Epithelial cell of prostate (primary cell): ENCODE measurements at regions not wholly inside any gene's neighbourhood (a gene's known extent, or its start where the extent isn't known, plus 50 kb on each side); places are given as distances from the start of the nearest gene placed in this dataset.

ENCODE experiments used
- DNase-seq: peaks from one replicate; pipeline ENCODE4 v3.0.0-alpha.2; 2011; ENCODE audit warnings: low read depth, low spot score
- H3K27ac ChIP-seq: fragments of 450-650 bp; 2 replicates; pipeline ENCODE4 v1.5.1; 2017; ENCODE audit warnings: mild to moderate bottlenecking

DNA sequence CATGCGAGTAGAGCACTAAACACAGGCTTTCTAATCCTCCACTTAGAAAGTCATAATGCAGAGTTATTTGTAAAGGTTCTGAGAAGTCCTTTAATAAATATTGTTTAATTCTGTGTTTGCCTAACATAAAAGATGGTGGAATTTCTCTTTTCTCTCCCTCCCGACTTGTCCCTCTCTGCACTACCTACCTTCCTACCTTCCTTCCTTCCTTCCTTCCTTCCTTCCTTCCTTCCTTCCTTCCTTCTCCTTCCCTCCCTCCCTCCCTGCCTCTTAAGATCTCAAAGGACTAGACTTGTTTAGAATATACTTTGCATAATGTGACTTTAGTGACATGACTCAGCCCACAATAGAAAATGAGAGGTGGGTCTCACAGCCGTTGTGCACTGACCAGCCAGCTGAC, 156.3 kb upstream of the TAPT1 start:
- DNase-seq, result no peak

DNA sequence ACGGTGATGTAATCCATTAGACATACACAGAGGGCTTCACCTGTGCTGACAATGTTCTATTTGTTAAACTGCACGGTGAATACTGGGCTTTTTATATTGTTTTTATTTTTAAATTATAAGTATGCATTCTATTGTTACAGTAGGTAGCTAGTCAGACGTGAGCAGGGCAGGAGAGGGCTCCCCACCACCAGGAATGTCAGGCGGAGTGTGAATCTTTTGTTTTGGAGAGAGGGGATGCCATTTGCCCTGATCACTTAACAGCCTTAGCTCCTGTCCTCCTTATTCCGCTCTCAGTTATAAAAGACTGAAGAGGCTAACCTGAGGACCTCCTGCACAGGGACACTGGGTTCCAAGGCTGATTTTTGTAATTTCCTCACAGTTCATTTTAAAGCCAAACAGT, 151.6 kb upstream of the TAPT1 start:
- no peak for DNase-seq
- H3K27ac ChIP-seq, result no peak overlapping the region

More for the DNA sequence above, 156.3 kb upstream of the TAPT1 start:
- no peak overlapping the region for H3K27ac ChIP-seq

DNA sequence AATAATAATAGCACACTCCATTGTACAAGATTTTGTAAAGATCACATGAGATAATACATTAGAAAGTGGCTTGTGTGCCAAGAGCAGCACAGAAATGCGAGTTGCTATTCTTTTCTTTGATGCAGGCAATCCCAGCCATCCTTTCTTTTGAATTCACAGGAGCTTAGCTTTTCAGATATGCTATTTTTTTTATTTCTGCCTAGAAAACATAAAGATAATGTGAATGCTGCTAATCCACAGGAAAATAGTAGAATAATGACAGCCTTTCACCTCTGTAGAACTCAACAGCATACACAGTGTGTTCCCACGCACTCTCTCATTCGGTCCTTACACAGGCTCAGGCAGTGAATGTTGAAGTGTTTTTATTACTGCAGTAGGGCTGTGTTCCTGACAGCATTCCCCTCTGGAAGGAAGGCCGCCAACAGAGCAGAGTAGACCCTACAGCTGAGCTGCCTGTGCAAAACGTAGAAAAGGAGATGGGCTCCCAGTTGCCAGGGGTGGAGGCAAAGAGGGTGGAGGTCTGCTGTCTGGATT, 138.8 kb upstream of the TAPT1 start:
- H3K27ac ChIP-seq, result no peak overlapping the region
- no peak for DNase-seq

DNA sequence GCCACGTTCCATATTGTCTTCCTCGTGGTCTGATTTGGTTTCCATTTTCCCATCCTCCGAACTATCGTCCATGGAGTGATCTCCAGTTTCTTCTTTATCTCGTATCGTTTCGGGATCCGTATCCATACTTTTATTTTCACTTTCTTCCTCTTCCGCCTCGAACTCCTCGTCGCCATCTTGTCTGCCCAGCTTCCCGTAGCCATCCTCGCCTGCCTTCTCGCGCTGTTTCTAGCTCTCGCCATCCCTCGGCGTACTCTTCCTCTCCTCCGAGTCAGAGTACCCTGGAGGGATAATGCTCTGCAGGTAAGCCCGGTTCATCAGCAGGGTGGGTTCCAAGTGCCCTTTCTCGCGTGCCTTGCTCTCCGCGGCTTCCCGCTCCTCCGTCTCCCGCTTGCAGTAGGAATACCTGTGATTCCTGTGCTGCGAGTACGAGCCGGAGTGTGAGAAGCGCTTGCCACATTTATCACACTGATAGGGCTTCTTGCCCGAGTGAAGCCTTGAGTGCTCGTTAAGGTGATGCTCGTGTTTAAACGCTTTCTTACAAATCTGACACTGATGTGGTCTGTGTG, 134.5 kb upstream of the TAPT1 start:
- no peak for DNase-seq
- H3K27ac ChIP-seq, result no peak overlapping the region

DNA sequence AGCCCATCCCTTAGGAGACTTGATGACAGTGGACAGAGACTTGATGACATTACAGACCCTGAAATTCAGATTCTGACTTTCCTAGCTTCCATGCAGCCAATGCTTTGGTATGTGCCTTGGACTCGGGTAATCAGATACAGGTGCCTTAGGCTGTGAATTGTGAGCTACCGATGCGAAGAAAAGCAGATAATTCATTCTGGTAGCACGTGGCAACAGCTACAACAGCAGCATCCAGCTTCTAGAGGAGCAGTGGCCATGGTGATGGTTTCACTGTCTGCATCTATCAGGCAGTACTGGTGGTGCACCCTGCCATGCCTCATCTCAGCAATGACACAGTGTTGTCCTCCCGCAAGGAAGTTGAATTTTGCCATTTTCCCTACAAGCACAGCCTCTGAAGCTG, 126.9 kb upstream of the TAPT1 start:
- DNase-seq, result no peak

DNA sequence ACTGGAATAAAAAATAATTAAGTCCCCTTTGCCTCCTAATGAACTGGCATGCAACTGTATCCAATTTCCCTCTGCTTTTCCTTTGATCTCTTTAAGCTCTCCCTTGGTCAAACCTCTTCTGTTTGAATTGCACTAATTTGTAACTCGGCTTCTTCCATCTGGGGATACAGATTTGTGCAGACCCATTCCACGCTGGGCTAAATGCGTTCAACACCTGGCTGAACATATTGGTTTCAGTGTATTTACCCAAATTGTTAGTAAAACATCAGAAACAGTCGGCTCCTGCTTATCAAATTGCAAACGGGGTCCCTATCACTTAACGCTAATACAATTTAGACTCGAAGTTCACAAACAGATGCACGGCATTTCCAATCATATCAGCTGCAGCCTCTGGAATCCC, 124.9 kb upstream of the TAPT1 start:
- H3K27ac ChIP-seq, result no peak overlapping the region
- no peak for DNase-seq

More for the DNA sequence above, 126.9 kb upstream of the TAPT1 start:
- H3K27ac ChIP-seq, result no peak overlapping the region

DNA sequence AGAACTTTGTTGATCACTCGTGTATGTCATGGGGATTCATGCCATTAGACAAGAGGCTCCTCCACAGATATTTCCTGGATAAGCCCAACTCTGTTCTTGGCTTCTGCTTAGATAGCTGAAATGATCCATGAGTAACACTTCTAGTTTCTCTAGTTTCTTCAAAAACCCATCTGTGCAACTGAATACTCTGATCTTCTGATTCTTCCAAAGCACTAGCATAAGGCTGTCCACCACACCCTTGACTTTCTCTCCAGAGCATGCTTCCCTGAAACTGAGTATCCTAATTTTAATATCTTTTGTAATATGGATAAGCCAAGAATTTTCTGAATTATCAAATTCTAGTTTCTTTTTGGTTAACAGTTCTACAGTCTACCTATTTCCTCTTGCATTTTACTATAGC, 118.6 kb upstream of the TAPT1 start:
- no peak for DNase-seq
- no peak overlapping the region for H3K27ac ChIP-seq

DNA sequence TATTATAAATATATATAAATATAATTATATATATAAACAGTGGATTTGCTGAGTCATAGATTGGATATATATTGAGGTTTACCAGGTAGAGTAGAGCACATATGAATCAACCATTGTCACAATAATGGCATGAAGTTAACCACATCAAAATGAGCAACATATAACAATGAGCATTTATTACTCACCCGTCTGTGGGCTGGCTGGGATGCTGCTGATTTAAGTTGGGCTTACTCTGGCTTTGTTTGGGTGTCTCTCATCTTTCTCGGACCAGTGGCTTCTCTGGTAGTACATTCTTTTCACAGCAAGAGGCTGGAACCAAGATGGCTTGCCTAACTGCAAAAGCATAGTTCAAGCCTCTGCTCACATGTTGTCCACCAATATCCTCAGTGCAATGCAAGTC, 111.7 kb upstream of the TAPT1 start:
- no peak overlapping the region for H3K27ac ChIP-seq
- peak; percentile 54 for DNase-seq

DNA sequence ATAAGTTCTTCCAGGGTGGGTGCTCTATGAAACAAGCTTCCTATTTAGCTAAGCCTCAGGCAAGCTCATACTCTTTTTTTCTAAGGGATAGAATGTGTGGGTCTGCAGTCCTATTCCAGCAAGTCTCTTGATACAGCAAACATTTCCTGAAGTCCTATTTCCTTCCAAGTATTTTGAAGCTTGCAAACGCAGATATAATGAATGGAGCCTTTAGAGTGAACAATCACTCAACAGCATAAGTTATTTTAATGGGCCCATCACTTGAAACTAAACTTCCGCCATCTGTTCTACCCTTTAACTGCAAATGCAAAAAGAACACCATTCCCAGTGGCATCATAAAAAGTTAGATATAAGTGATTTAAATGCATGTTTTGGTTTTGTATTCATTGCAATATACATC, 108.3 kb upstream of the TAPT1 start:
- no peak for DNase-seq
- H3K27ac ChIP-seq, result no peak overlapping the region

DNA sequence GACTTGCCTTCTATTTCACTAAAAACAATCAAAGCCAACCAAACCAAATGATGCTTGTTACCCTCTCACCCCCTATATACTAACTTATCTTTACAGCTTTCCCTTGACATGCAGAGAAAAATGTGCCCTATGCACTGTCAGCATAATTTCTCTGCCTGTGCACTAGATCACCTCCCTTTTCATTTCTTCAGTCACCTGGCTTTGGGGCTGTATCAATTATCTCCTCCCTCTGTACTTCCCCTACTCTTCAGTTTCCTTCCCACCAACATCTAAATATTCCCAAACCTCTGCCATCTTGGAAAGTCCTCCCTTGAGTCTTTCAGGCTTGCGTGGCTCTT, 103.5 kb upstream of the TAPT1 start:
- no peak for DNase-seq
- H3K27ac ChIP-seq, result no peak overlapping the region

DNA sequence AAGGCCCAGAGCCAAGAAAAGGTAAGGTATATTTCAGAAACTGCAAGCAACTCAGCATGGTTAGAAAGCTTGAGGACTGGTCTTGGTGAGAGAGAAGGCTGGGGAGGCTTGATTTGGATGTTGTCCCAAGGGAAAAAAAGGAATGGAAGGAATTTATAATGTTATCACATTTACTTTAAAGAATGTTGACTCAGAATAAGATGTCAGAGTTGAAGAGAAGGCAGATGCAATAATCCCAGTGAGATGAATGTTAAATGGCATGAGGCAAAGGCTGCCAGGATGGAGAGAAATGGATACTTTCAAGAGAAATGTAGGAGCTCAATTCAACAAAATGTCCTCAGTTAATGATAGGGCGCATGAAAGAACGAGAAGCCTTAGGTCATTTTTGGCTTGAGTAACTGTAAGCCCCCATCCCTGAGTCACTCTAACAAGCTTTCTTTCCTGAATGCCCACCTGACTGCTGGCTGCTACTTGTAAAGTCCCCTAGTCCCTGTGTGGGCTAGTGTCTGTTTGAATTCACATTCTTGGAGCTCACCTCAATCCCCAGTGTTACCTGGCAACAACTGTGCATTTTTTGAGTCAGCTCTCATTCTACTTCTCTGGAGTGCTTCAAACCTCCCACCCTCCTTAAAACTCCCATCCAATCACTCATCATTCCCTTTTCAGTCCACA, 103.0 kb upstream of the TAPT1 start:
- no peak for DNase-seq
- H3K27ac ChIP-seq, result no peak overlapping the region

DNA sequence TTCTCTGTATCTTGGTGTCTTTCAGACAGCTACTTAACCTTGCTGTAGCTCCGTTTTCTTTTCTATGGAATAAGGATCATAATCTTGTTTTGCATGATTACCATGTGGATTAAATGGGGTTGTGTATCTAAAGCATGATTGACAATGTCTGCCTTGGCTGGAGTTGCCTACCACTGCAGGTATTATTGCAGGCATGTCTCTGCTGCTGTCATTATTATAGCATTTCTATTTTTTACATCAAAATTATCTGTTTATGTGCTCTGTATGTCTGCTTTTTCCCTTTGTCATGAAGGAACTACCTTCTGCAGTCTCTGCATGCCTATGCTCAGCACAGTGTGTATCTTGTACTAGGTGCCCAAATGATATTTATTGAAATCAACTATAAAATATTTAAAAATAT, 95.9 kb upstream of the TAPT1 start:
- H3K27ac ChIP-seq, result no peak overlapping the region
- no peak for DNase-seq

DNA sequence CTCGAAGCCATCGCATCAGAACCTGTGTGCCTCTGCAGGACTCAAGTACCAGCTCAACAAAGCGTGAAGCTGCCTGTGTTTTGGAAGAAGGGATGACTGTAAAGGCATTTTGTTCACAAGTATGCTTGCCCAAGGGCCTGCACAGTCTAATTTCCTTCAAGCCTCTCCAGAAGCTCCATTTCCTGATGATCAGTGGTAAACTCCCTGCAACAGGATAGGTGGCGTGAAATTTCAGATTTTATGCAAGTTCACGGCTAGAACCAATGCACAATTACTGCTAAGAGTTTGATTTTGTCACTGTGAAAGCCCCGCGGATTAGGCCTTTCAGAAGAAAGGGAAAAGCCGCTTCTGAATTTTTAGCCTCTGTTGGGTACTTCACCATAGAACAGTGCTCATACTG, 89.2 kb upstream of the TAPT1 start:
- no peak overlapping the region for H3K27ac ChIP-seq
- DNase-seq, result no peak

DNA sequence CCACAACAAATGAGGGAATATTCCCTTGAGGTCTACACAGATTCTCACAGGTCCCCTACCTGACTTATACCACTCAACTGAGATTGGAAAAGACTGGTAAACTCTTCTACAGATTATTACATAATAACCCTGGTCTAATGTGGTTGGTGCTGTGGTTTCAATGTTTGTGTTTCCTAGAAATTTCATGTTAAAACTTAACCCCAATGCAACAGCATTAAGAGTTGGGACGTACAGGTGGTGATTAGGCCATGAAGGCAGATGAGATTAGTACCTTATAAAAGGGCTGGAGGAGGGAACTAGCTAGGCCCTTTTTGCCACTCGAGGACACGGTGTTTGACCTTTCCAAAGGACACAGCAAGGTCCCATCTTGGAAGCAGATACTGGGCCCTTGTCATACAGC, 84.3 kb upstream of the TAPT1 start:
- H3K27ac ChIP-seq, result no peak overlapping the region
- DNase-seq, result no peak

DNA sequence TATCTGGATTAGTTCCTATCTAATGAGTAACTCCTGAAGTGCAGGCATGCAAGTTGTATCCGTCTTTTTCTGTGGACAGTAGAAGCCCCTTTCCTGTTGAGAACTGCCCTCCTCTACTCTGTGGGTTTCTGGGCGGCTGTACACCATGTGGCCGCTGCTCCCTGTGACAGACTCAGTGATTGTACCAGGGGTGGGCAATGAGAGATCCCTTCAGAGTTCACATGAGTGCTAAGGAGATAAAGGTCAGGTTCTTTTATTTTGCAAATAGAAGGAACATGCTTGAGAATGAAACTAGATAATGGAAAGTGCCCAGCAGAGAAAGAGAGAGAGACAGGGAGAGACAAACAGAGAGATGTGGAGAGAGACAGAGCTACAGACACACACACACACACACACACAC, 76.4 kb upstream of the TAPT1 start:
- H3K27ac ChIP-seq, result no peak overlapping the region
- DNase-seq, result no peak

DNA sequence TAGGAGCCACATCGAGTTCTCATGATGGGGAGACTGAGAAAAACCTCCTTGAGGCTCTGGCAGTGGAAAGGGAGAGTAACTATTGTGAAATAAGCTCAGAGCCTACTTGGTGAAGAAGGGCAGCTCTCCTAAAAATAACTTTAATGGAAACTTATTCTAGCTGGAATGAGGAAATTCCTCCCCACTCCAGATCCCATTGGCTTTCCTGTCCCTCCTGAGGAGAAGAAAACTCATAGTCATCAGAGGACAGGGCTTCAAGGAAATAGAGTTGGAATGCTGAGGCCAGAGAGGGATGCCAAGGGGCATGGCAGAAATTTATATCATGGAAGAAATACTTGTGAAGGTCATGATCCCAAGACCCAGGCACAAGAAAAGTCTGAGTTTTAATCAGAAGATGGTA, 70.7 kb upstream of the TAPT1 start:
- DNase-seq, result no peak

DNA sequence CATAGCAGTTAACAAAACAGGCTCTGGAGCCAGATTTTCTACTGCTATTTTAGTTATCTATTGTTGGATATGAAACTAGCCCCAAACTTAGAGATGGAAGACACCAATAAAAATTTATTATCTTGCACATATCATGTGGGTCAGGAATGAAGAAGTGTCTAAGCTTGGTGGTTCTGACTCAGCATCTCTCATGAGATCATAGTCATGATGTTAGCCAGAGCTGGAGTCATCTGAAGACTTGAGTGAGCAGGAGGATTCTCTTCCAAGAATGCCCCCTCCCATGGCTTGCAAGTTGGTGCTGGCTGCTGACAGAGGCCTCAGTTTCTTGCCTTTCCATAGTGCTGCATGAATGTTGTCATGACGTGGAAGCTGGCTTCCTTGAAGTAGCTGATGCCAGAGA, 68.2 kb upstream of the TAPT1 start:
- H3K27ac ChIP-seq, result no peak overlapping the region
- peak; percentile 16 for DNase-seq

More for the DNA sequence above, 70.7 kb upstream of the TAPT1 start:
- H3K27ac ChIP-seq, result no peak overlapping the region

DNA sequence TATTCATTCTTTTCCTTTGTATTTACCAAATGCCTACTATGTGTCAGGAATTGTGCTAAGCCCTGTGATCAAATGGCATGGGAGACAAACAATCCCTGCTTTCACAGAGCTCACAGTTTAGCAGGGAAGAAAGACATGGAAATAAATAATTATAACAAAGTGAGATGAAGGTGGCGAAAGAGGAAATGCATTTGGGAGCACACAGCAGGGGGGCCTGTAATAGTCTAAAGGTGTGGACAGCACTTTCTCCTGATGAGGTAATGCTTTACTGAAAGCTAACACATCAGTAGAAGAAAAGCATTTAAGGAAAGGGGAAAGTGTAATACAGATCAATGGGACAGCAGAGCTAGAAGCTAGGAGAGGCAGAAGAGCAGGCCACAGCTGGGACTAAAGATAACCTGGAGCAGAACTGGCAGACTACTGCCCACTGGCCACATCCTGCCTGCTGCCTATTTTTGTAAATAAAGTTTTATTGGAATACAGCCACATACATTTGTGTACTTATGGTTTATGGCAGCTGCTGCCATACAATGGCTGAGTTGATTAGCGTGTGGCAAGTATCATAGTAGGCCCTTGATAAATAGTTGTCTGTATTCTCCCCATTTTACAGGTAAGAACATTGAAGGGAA, 67.1 kb upstream of the TAPT1 start:
- no peak overlapping the region for H3K27ac ChIP-seq
- DNase-seq, result no peak

DNA sequence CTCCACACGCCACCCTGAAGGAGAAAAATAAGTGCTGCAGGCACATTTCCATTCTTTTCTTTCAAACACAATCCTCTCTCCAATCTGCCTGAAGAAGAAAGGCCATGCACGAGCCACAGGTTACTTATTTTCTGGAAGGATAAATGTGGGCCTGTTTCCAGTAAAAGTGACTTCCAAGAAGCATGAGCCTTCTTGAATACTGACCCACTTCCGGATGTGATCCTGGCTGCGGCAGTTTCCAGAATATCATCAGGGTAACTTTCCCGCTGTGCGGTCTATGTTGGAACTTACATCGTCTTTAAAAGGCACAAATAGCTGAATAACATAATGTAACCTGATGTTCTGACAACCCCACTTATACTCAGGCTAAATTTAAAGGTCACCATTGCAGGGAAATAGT, 66.3 kb upstream of the TAPT1 start:
- no peak for DNase-seq
- no peak overlapping the region for H3K27ac ChIP-seq

DNA sequence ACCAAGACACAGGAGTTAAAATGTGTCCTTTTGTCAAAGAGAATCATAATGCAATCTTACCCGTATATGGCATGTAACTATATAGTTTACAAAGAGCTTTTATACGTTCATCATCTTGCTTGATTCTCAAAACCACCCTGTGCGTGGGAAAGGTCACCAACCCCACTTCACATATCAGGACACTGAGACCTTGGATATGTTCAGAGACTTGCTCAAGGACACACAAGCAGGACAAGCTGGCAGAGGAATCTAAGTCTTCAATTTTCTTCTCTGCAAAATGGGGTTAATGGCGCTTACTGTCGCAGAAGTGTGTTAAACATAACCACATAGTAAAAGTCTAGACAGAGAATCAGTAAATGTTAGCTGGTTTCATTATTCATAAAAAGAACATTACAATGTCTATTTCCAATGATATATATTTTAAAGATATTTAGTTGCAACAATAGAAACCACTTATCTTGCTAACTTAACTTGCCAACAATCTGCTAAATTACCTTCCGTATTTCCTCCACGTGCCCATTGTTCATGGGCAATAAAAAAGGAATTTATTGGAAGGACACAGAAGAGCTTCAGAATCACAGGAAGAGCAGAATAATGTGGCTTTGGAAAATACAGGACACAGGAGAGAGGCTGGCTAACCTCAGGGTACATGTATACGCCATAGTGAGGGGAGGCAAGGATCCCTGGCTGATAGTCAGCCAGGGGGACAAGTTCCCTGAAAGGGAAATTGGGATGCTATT, 64.6 kb upstream of the TAPT1 start:
- no peak for DNase-seq
- H3K27ac ChIP-seq, result no peak overlapping the region

DNA sequence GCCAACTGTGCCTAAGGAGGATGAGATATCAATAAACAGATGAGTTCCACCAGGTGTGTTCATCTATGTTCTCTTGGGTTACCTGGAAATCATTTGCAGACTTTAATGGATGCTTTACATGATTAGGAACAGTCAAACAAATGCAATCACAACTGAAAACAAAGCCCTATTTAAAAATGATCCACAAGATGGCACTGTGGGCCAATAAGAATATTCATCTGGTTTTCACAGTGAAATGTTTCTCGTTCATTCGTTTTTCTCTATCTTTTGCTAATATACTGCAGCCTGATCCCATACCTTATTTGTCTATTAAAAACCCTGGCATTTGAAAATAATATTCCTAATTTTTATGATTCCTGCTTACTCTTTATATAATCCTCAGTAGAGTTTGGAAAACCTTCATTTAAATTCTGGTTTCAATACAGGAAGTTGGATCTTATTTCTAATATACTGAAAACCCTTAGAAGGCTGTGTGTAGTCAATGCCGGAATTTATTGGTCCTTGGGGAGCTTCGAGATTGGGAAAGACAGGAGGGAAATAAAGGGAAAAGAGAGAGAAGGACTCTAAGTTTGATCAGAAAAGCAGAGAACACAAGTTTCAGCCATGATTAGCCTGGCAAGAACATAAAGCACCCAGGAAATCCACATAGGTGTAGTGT, 63.8 kb upstream of the TAPT1 start:
- no peak overlapping the region for H3K27ac ChIP-seq
- no peak for DNase-seq
